Endothelial cell of umbilical vein (primary cell): ENCODE measurements at regions not wholly inside any gene's neighbourhood (a gene's known extent, or its start where the extent isn't known, plus 50 kb on each side); places are given as distances from the start of the nearest gene placed in this dataset.

Source experiments
- EZH2 ChIP-seq: IDR thresholded peaks from 2 replicates; pipeline ENCODE4 v1.6.1; 2012; ENCODE audit warnings: borderline replicate concordance, low read depth, mild to moderate bottlenecking, moderate library complexity, low read length, inconsistent platforms; ENCODE audit not compliant: severe bottlenecking
- GATA2 ChIP-seq: IDR thresholded peaks from 2 replicates; pipeline ENCODE4 v1.7.0; 2011; ENCODE audit warnings: low read depth, mild to moderate bottlenecking, moderate library complexity, mixed read lengths, low read length; ENCODE audit not compliant: insufficient read length, insufficient read depth
- JUN ChIP-seq: IDR thresholded peaks from 2 replicates; pipeline ENCODE4 v1.6.1; 2011; ENCODE audit warnings: borderline replicate concordance, low read depth; ENCODE audit not compliant: insufficient read length, insufficient read depth
- MYC ChIP-seq: IDR thresholded peaks from one replicate; pipeline ENCODE4 v1.6.1; 2011; ENCODE audit warnings: mild to moderate bottlenecking, low read depth, low read length
- POLR2A ChIP-seq: IDR thresholded peaks from 2 replicates; pipeline ENCODE4 v1.6.1; 2012; ENCODE audit warnings: low read depth, mild to moderate bottlenecking, control low read depth, low read length
- POLR2AphosphoS5 ChIP-seq: IDR thresholded peaks from 2 replicates; pipeline ENCODE4 v1.6.1; 2012; ENCODE audit warnings: low read depth, mild to moderate bottlenecking, control low read depth, low read length, moderate library complexity; ENCODE audit not compliant: insufficient read depth
- TF ChIP-seq, protein P1 (sequence below): IDR thresholded peaks from 2 replicates; pipeline ENCODE4 v1.6.1; 2011; ENCODE audit not compliant: insufficient read depth, insufficient read length
- TF ChIP-seq, protein P2 (sequence below), 2 donors: IDR thresholded peaks; 1 replicate in 1 of 2; 2 replicates in 1 of 2; pipeline ENCODE4 v1.5.1; 2011; ENCODE audit warnings: low read length in 2 of 2, mild to moderate bottlenecking in 2 of 2, moderate library complexity in 2 of 2, control low read depth in 1 of 2, inconsistent platforms in 1 of 2, low read depth in 1 of 2; ENCODE audit not compliant: insufficient read depth in 1 of 2; ENCODE audit errors: extremely low read depth in 1 of 2

DNA sequence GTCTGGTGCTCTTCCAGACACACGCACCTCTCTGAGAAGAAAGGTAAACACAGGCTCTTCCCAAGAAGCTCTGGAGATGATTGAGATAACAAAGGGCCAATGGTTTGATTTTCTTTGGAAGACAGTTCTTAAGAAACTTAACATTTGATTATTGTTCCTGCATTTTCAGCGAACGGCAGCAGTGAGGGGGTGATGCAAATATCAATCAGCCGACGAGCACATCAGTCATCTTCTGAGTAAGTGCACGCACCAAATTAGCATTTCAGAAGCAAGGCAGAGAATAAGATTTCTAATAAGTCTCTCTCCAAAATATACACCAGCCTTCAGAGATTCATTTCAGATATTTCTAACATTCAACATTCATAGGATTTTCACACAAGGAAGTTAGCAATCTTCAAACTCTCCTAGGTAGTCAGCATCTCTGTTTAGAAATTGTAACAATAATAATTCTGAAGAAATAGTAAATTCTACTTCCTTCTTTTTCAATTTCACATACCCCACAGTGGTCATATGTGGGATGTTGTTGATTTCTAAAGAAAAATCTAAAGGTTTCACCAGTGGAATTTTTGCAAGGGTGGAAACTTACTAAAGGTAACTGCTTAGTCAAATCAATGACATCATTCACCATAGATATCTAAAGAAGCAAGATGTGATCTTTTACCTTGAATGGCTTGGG is 250.3 kb downstream of the SEC61B start:
- TF ChIP-seq GATA2, result no peak
- TF ChIP-seq, protein P1, sequence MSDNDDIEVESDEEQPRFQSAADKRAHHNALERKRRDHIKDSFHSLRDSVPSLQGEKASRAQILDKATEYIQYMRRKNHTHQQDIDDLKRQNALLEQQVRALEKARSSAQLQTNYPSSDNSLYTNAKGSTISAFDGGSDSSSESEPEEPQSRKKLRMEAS, result no peak
- TF ChIP-seq, protein P2, sequence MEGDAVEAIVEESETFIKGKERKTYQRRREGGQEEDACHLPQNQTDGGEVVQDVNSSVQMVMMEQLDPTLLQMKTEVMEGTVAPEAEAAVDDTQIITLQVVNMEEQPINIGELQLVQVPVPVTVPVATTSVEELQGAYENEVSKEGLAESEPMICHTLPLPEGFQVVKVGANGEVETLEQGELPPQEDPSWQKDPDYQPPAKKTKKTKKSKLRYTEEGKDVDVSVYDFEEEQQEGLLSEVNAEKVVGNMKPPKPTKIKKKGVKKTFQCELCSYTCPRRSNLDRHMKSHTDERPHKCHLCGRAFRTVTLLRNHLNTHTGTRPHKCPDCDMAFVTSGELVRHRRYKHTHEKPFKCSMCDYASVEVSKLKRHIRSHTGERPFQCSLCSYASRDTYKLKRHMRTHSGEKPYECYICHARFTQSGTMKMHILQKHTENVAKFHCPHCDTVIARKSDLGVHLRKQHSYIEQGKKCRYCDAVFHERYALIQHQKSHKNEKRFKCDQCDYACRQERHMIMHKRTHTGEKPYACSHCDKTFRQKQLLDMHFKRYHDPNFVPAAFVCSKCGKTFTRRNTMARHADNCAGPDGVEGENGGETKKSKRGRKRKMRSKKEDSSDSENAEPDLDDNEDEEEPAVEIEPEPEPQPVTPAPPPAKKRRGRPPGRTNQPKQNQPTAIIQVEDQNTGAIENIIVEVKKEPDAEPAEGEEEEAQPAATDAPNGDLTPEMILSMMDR (IDR thresholded peaks at IDR 0.05; ENCODE audit: extremely low read depth in 1 of 2, insufficient read depth in 1 of 2, low read depth in 1 of 2, low read length in 2 of 2), result no peak
- no peak for TF ChIP-seq POLR2A
- no peak for TF ChIP-seq EZH2
- TF ChIP-seq POLR2AphosphoS5, result no peak
- TF ChIP-seq MYC, result no peak
- no peak for TF ChIP-seq JUN
